Effector memory CD8-positive, alpha-beta T cell (primary cell): ENCODE measurements at regions not wholly inside any gene's neighbourhood (a gene's known extent, or its start where the extent isn't known, plus 50 kb on each side); places are given as distances from the start of the nearest gene placed in this dataset.

Experiments
- ATAC-seq: fragments of 150-1000 bp; cut with Tn5 transposase; replicated peaks from 2 replicates; pipeline ENCODE4 v1.10.0; 2021; ENCODE audit warnings: mild to moderate bottlenecking, moderate library complexity
- DNase-seq, 3 experiments: peaks; one replicate each; pipeline ENCODE4 v3.0.0; 2021
- H3K27ac Mint-ChIP-seq, 2 donors: one replicate each; pipeline ENCODE4 v1.8.0; 2022; ENCODE audit warnings: mild to moderate bottlenecking in 2 of 2, mixed read lengths in 2 of 2, moderate library complexity in 2 of 2
- H3K27me3 Mint-ChIP-seq, 2 donors: one replicate each; pipeline ENCODE4 v1.8.0; 2022; ENCODE audit warnings: mixed read lengths in 2 of 2
- H3K36me3 Mint-ChIP-seq: one replicate; pipeline ENCODE4 v1.8.0; 2022; ENCODE audit warnings: mild to moderate bottlenecking, moderate library complexity, mixed read lengths; ENCODE audit not compliant: insufficient read depth
- H3K4me1 Mint-ChIP-seq, 2 donors: one replicate each; pipeline ENCODE4 v1.8.0; 2022; ENCODE audit warnings: low read depth in 2 of 2, mixed read lengths in 2 of 2
- H3K4me3 Mint-ChIP-seq, 2 donors: one replicate each; pipeline ENCODE4 v1.8.0; 2022; ENCODE audit warnings: mild to moderate bottlenecking in 2 of 2, mixed read lengths in 2 of 2, moderate library complexity in 2 of 2
- H3K9me3 Mint-ChIP-seq, 2 donors: one replicate each; pipeline ENCODE4 v1.8.0; 2022; ENCODE audit warnings: mixed read lengths in 2 of 2

- no peak overlapping the region for H3K27ac Mint-ChIP-seq
- ATAC-seq = no peak
- DNase-seq = no peak
- H3K4me1 Mint-ChIP-seq = no peaks in the 10 kb centered on the region
- H3K9me3 Mint-ChIP-seq = peaks cover 11 to 27% of the 10 kb centered on the region in 2 donors
- no peaks in the 10 kb centered on the region for H3K27me3 Mint-ChIP-seq
- no peaks in the 10 kb centered on the region for H3K36me3 Mint-ChIP-seq
- no peak overlapping the region for H3K4me3 Mint-ChIP-seq
Observed at GRCh38 chr3:117666325-117666724, 956.7 kb downstream of the TUSC7 start.

- Mint-ChIP-seq H3K27ac (no peak overlapping the region), H3K36me3 (no peaks in the 10 kb centered on the region), H3K4me1 (no peaks in the 10 kb centered on the region), H3K4me3 (no peak overlapping the region), H3K27me3 (no peaks in the 10 kb centered on the region), H3K9me3 (peaks cover 11 to 27% of the 10 kb centered on the region in 2 donors)
- no peak for DNase-seq
- no peak for ATAC-seq
Observed at GRCh38 chr3:117666812-117667211, 957.2 kb downstream of the TUSC7 start.

GRCh38 chr3:117669774-117670173 is 960.2 kb downstream of the TUSC7 start:
- DNase-seq = no peak
- peaks cover 11 to 16% of the 10 kb centered on the region in 2 donors for H3K9me3 Mint-ChIP-seq

GRCh38 chr3:117671722-117672318 is 962.2 kb downstream of the TUSC7 start:
- DNase-seq = no peak
- no peaks in the 10 kb centered on the region for H3K4me1 Mint-ChIP-seq
- H3K27me3 Mint-ChIP-seq = no peaks in the 10 kb centered on the region
- no peaks in the 10 kb centered on the region for H3K36me3 Mint-ChIP-seq
- ATAC-seq = no peak
- peaks cover 12 to 13% of the 10 kb centered on the region in 2 donors for H3K9me3 Mint-ChIP-seq
- no peak overlapping the region for H3K4me3 Mint-ChIP-seq
- no peak overlapping the region for H3K27ac Mint-ChIP-seq

More at GRCh38 chr3:117669774-117670173, 960.2 kb downstream of the TUSC7 start:
- Mint-ChIP-seq H3K4me3 (no peak overlapping the region), H3K4me1 (no peaks in the 10 kb centered on the region), H3K36me3 (no peaks in the 10 kb centered on the region), H3K27me3 (no peaks in the 10 kb centered on the region), H3K27ac (no peak overlapping the region)
- ATAC-seq = no peak

- Mint-ChIP-seq H3K9me3 (peaks cover 12 to 16% of the 10 kb centered on the region in 2 donors), H3K4me1 (no peaks in the 10 kb centered on the region), H3K4me3 (no peak overlapping the region), H3K36me3 (no peaks in the 10 kb centered on the region), H3K27ac (no peak overlapping the region), H3K27me3 (no peaks in the 10 kb centered on the region)
- no peak for DNase-seq
- ATAC-seq = no peak
Observed at GRCh38 chr3:117674321-117674720, 964.7 kb downstream of the TUSC7 start.

- H3K27ac Mint-ChIP-seq = no peak overlapping the region
- DNase-seq = no peak
- H3K36me3 Mint-ChIP-seq = no peaks in the 10 kb centered on the region
- no peaks in the 10 kb centered on the region for H3K27me3 Mint-ChIP-seq
- no peak overlapping the region for H3K4me3 Mint-ChIP-seq
- peaks cover 0 to 8% of the 10 kb centered on the region in 2 donors for H3K9me3 Mint-ChIP-seq
- ATAC-seq = no peak
- H3K4me1 Mint-ChIP-seq = no peaks in the 10 kb centered on the region
Observed at GRCh38 chr3:117681619-117682018, 972.0 kb downstream of the TUSC7 start.

GRCh38 chr3:117687096-117687495 is 977.5 kb downstream of the TUSC7 start:
- no peak for DNase-seq
- no peak for ATAC-seq
- Mint-ChIP-seq H3K27ac (no peak overlapping the region), H3K9me3 (peaks cover 0 to 7% of the 10 kb centered on the region in 2 donors), H3K27me3 (no peaks in the 10 kb centered on the region), H3K4me1 (no peaks in the 10 kb centered on the region), H3K4me3 (no peak overlapping the region), H3K36me3 (no peaks in the 10 kb centered on the region)

- DNase-seq = no peak
- peaks cover 0 to 10% of the 10 kb centered on the region in 2 donors for H3K9me3 Mint-ChIP-seq
- H3K27me3 Mint-ChIP-seq = no peaks in the 10 kb centered on the region
- no peak overlapping the region for H3K4me3 Mint-ChIP-seq
- H3K36me3 Mint-ChIP-seq = no peaks in the 10 kb centered on the region
- H3K27ac Mint-ChIP-seq = no peak overlapping the region
- H3K4me1 Mint-ChIP-seq = no peaks in the 10 kb centered on the region
- no peak for ATAC-seq
Observed at GRCh38 chr3:117688583-117688982, 979.0 kb downstream of the TUSC7 start.

- no peaks in the 10 kb centered on the region for H3K27me3 Mint-ChIP-seq
Observed at GRCh38 chr3:117691526-117691925, 981.9 kb downstream of the TUSC7 start.

GRCh38 chr3:117692416-117692995 is 982.9 kb downstream of the TUSC7 start:
- no peak overlapping the region for H3K4me3 Mint-ChIP-seq
- ATAC-seq (no peak), DNase-seq (no peak)
- no peaks in the 10 kb centered on the region for H3K4me1 Mint-ChIP-seq
- no peaks in the 10 kb centered on the region for H3K27me3 Mint-ChIP-seq
- H3K36me3 Mint-ChIP-seq = no peaks in the 10 kb centered on the region
- no peak overlapping the region for H3K27ac Mint-ChIP-seq
- peaks cover 13 to 19% of the 10 kb centered on the region in 2 donors for H3K9me3 Mint-ChIP-seq

More at GRCh38 chr3:117691526-117691925, 981.9 kb downstream of the TUSC7 start:
- Mint-ChIP-seq H3K4me3 (no peak overlapping the region), H3K4me1 (no peaks in the 10 kb centered on the region), H3K36me3 (no peaks in the 10 kb centered on the region), H3K27ac (no peak overlapping the region), H3K9me3 (peaks cover 10 to 12% of the 10 kb centered on the region in 2 donors)
- DNase-seq = no peak
- ATAC-seq = no peak

GRCh38 chr3:117695321-117695720 is 985.7 kb downstream of the TUSC7 start:
- no peak for DNase-seq
- no peaks in the 10 kb centered on the region for H3K36me3 Mint-ChIP-seq
- no peaks in the 10 kb centered on the region for H3K4me1 Mint-ChIP-seq
- H3K4me3 Mint-ChIP-seq = no peak overlapping the region
- peaks cover 17 to 19% of the 10 kb centered on the region in 2 donors for H3K9me3 Mint-ChIP-seq
- H3K27me3 Mint-ChIP-seq = no peaks in the 10 kb centered on the region
- ATAC-seq = no peak
- H3K27ac Mint-ChIP-seq = no peak overlapping the region

GRCh38 chr3:117695871-117696645 is 986.5 kb downstream of the TUSC7 start:
- peaks cover 17 to 19% of the 10 kb centered on the region in 2 donors for H3K9me3 Mint-ChIP-seq
- H3K36me3 Mint-ChIP-seq = no peaks in the 10 kb centered on the region
- no peaks in the 10 kb centered on the region for H3K27me3 Mint-ChIP-seq
- DNase-seq (no peak), ATAC-seq (no peak)
- H3K4me1 Mint-ChIP-seq = no peaks in the 10 kb centered on the region
- no peak overlapping the region for H3K4me3 Mint-ChIP-seq
- H3K27ac Mint-ChIP-seq = no peak overlapping the region

GRCh38 chr3:117696851-117697407 is 987.4 kb downstream of the TUSC7 start:
- H3K27me3 Mint-ChIP-seq = no peaks in the 10 kb centered on the region
- H3K36me3 Mint-ChIP-seq = no peaks in the 10 kb centered on the region
- DNase-seq = no peak
- peaks cover 17 to 19% of the 10 kb centered on the region in 2 donors for H3K9me3 Mint-ChIP-seq
- no peak overlapping the region for H3K27ac Mint-ChIP-seq
- H3K4me3 Mint-ChIP-seq = no peak overlapping the region
- no peak for ATAC-seq
- no peaks in the 10 kb centered on the region for H3K4me1 Mint-ChIP-seq
